Stimulated activated CD8-positive, alpha-beta memory T cell treated with anti-CD3 and anti-CD28 coated beads, Interleukin-2, amount 100 ng/mL, for 48 hours (primary cell): ENCODE measurements at regions not wholly inside any gene's neighbourhood (a gene's known extent, or its start where the extent isn't known, plus 50 kb on each side); places are given as distances from the start of the nearest gene placed in this dataset.

Experiments
- DNase-seq, 2 donors: peaks; one replicate each; pipeline ENCODE4 v3.0.0-alpha.2; 2020; ENCODE audit warnings: low read depth in 2 of 2

DNA sequence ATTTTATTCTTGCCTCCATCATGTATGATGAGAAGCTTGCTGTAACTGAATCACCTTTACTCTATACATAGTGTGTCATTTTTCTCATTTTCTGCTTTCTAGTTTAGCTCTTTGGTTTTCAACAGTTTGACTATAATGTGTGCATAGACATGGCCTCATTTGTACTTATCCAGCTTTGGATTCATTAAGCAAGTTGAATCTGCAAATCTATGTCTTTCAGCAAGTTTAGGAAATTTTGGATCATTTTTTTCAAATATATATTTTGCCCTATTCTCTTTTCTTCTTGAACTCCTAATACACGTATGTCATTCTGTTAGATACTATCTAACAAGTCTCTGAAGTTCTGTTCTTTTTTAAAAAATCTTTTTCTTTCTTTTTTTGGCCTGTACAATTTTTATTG, 57.8 kb downstream of the PRLHR start:
- no peak for DNase-seq

DNA sequence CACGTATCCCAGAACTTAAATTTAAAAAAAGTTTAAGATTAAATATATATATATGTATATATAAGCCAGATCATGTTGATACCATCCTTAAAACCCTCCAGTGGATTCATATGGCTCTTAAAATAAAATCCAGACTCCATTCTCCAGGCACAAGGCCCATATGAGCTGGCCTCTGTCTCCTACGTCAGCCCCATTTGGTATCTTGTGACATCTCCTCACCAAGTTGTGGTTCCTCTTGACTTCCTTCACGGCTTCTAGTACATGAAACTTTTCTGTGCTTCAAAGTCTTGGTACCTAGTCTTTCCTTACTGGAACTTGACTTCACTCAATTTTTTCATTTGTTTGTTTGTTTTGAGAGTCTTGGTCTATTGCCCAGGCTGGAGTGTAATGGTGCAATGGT, 61.3 kb downstream of the PRLHR start:
- DNase-seq: no peak

DNA sequence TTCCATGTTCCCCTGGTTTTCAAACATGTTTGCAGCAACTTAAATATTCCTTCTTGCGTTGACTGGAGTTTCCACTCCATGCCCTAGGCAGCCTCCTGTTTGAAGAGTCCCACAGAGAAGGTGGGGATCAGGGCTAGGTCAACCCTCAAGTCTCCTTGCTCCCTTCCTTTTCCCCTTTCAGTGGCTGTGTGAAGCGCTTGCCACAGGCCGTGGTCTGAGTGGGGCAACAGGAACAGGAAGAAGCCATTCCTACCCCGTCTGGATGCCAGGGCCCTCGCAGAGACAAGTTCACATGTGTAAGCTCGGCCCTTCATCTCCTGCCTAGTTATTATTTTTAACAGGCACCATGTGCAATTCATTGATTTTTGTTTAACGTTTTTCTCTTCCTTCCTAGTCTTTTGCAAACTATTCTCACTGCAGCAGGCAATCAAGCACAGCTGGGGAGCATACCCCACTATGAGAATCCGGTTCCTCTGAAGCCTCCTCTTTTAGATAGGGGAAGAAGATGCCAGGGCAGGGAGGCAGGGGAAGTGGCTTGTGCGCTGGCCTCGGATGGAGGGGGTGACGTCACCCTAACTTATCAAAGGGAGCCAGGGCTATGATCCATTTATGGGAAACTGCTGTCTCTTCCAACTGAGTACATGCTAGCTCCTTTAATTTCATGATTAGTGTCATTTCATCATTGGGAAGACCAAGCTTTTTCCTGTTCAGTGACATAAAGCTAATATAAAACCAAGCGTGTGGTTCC, 64.2 kb downstream of the PRLHR start:
- DNase-seq: no peak

DNA sequence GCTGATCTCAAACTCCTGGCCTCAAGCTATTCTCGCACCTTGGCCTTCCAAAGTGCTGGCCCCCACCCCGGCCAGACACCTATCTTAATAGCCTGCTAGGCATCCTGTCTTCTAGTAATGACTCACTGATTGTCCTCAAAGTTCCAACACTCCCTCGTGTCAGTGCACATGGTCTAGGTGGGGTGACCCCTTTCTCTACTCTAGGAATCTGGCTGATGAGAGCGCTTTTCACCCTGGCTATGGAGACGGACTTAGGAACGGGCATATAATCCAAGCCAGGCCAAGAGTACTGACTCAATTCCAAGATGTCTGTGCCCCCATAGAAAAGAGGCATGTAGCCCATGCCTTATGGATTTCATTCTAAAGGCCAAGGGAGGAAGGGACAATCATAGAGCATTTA, 67.0 kb downstream of the PRLHR start:
- no peak for DNase-seq

DNA sequence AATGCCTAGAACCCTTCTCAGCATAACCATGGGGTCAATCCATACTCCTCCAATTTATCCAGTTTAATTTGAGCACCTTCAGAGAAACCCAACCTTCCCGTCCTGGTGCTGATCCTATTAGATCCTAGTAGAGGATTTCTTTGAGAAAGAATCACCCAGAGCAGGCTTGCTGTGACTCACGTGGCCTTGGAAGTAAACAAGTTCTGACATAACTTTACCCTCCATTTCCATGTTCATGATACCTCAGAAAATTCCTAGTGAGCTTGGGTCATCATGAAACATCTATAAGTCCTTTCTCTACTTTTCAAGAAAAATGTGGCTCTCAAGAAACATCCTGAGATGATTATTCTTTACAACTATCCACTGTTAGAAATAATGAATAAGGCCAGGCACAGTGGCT, 71.7 kb downstream of the PRLHR start:
- DNase-seq: no peak

DNA sequence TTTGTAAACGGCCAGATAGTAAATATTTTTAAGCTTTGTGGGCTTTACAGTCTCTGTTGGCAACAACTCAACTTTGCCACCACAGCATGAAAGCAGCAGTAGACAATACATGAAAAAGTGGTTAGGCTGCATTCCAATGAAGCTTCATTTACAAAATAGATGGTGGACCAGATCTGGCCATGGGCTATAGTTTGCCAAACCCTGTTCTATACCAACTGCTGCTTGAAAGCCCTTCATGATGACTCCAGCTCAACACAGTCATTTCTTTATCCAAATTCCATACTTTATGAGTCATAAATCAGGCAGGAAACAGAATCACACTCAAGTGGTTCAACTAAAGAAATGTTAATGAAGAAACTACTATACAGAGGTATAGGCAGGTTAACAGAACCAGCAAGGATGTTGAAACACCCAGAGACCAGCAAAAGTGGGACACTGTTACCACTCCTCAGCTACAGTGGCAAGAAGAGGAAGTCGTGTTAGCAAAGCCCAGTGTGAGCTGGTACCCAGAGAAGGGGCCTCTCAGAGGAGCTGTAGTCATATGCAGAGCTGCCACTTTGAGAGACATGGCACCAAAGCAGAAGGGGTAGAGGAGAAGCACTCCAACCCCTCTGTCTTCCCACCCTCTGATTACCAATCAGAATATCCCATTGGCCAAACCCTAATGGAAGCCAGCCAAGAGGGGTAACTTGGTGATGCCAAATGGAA, 72.5 kb downstream of the PRLHR start:
- no peak for DNase-seq

DNA sequence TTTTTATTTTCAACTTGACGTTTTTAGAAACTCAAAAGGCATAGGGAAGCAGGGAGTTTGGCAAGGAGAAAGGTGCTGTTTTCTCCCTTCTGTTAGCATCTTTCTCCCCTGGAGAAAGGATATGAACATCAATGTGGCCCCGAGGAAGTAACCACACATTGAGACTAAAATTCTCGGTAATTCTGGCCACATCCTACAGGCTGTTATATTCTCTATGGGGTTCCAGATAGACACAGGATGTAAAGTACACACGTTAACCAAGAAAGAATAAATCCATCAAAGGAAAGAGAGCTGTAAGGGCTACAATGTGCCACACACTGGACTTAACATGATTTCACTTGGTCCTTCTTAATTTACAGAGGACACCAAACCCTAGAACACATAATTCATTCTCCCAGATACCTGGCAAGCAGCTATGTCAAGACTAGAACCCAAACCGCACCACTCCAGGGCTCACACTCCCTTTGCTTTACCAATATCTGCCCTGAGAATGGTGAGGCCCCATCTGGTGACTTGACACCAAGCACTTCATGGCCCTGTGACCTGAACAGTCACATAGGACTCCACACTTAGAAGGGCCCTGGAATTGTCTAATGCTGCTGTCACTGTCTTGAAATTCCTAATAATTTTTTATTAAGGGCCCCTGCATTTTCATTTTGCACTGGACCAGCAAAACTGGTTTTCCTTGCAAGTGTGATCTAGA, 73.9 kb downstream of the PRLHR start:
- no peak for DNase-seq

DNA sequence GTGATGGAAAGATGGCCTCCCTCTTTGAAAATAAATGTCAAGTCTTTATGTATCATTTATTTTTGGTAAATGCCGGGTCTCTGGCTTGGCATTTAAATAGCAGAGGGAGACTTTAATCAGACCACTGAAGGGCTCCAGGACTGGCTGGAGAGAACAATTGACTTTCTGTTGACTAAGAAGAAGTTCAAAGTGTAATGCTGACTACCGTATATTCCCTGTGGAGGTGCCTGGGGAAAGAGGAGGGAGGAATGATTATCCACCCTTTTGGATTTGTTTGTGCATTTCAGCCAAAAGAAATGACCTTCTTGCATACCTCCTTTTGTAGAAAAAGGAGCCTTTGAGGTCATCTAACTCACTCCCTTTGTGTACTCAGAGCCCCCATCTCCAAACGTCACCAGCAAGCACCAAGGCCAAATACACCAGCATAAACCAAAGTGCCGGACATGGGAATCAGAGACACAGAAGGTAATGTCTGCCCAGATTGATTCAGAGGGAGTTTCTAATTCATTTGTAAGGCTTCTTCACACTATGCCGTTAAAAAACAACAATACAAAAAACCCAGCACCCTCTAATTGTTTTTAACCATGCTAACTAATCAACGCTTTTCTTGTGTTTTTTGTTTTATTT, 75.2 kb downstream of the PRLHR start:
- no peak for DNase-seq

DNA sequence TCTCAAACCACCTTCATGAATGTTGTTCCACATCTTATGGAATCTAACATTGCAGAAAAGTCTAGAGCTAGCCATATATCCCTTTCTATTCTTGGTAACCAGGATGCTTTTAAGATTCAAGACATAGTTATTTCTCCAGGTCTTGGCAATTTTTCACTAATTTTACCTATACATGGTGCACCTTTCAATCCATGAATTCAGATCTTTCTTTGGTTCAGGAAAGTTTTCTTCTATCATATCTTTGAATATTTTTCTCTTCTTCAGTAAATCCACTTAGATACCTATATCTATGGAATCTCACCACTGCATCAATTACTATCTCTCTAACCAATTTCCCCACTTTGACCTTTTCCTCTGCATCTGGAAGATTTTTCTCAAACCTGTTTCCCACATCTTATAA, 77.4 kb downstream of the PRLHR start:
- no peak for DNase-seq

DNA sequence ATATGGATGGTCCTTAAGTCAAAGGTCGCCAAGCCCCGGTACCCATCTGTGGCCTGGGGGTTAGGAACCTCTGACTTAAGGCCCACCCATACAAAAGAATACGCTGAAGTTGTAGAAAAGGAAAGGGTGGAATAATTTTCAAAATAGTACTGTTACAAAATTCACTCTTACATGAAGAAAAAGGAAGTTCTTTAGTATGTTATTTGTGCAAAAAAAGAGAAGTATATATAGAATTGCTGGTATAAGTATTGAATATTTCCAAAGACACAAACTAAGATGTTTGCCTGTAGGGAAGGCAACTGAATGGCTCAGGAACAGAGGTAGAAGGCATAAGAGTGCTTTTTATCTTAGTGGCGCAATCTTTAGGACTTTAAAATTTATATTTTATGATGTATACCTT, 78.7 kb downstream of the PRLHR start:
- no peak for DNase-seq

DNA sequence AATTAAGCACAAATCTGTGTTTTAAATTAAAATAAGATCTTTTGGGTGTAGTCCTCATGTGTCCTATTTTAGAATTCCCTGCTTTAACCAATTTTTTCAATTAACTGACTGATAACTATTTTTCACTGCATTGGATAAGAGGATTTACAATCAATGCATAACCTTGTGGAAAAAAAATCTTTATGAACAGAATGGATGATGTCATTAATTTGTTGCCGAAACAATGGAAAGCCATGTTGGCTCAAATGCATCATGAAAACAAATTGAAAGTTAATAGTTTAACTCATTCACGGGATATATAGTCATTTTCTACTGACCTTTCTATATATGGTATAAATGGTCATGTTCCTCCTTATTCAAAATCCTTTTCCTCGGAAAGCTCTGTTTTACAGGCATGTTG, 82.3 kb downstream of the PRLHR start:
- DNase-seq: no peak

DNA sequence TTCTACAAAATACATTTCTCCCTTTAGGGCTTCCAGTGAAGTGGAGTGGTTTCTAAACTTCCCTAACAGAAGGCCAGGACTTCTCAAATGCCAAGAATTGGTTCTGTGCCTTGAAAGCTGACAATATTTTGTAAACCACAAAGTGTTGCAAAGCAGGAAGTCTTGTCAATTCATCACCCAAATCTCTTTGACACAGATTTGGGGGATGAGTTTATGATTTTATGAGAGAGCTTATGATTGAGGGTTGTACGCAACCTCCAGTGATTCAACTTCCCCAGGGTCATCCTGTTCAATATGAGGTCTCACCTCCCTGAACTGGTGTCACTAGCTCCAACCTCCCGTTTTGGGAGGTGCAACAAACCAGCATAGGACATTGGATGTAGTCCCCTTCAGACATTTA, 83.7 kb downstream of the PRLHR start:
- no peak for DNase-seq

DNA sequence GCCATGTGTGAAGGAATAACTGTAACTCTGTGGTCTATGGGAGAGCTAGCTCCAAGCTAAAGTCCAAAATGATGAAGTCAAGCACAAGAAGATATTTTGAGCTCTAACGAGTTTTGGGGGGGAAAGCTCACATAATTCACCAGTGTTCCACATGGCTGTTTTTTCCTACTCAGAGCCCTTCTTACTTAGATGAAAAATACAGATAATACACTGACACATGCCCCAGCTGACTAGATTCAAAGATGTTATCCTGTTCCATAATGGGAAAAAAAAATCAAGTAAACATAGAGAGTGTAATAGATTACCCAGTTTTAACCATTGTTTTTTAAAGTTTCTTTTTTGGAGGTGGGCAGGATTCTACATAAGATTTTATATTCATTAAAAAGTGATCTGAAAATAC, 86.6 kb downstream of the PRLHR start:
- no peak for DNase-seq

DNA sequence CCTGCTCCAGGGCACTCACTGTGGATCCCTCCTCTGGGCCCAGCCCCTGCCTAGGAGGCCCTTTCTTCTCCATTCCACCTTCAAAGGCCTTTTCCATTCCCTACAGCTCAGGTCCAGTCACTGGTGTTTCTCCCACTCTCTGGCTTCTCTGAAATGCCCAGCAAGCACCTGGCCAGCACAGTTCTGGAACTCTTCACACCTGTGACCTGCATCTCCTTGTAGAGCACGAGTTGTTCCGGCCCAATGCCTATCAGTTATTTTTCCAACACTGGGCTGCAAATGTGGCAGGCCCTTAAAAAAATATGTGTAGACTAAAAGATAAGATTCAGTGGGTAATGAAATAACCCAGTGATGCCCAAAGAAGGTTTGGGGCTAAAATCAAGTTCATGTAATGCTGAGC, 87.1 kb downstream of the PRLHR start:
- no peak for DNase-seq

DNA sequence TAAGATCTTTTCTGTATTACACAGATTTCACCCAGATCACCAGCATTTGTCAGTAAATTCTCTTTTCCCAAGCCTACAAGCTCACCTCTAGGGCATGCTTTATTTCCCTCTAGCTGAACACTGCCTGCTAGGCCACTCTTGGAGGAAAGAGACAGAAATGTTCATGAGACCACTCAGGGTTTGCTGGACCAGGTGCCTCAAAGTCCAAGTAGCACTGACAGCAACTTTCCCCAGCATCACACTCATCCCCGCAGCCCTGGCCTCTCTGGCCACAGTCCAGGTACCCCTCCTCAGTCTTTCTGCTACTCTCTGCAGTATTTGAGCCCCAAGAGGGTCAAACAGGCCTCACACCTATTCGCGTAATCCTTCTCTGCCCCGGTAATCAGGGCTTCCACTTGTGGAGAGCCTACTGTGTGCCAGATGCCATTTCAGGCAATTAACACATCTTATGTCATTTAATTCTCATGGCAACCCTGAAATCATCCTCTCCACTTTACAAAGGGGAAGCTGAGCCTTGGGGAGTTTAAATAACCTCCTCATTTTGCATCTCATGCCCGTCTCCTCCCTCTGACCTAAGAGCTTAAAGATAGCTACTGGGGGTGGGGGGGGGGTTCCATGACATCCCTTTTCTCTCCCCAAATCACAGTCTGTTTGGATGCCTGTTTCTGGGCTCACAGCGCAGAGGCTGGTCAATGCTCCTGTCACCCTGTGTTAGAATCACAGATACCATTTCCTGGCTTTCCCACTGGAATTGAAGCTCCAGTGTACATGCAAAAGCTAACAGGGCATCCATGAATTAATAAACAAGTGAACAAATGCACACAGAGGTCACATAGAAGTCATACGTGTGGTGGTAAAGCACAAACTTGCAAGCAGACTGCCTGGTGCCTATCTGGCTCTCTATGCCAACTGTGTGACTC, 88.5 kb downstream of the PRLHR start:
- no peak for DNase-seq

DNA sequence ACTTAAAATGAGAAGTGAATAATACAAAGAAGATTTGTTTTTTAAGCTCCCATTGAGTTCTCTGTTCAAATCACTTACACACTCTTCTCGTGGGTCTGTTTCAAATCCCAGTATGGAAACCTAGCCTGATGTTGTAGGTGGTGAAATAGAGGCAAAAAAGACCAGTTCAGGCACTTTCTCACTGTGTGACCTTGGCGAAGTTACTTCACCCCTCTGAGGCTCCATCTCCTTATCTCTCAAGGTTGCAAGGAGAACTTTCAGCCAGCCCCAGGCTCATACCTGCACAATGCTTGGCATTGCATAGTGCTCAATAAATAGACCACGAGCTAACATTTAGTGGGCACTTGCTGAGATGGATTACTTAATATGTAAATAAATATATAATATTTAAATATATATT, 90.1 kb downstream of the PRLHR start:
- no peak for DNase-seq

DNA sequence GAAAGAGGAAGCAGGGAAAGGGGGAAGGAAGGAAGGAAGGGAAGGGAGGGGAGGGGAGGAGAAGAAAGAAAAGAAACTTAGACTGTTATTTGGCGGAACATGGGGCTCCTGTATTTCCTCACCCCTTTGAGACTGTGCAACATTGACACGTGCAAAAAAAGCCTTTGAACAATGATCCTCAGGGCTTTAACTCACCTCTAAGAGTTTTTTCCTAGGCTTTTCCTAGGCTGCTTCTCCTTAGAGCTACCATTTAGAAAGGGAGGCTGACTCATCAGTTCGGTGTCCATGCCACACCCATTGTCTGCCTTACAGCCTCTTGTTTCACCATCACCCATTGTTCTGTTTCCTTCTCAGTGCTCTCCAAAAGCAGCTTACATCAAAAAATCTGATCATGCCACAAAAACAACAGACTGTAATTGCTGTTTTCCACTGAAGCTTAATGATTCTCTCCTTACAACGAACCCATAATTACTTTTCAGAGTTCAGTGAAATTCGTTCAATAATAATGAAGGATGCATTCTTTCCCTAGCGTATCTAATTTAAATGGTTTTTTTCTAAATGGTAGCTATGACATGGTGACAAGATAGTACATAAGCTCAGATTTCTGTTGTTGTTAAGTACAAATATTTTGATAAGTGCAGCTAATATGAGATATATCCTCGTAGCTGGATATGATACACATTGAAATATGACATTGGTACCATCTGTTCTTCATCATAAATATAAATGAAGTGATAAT, 90.8 kb downstream of the PRLHR start:
- DNase-seq: no peak

DNA sequence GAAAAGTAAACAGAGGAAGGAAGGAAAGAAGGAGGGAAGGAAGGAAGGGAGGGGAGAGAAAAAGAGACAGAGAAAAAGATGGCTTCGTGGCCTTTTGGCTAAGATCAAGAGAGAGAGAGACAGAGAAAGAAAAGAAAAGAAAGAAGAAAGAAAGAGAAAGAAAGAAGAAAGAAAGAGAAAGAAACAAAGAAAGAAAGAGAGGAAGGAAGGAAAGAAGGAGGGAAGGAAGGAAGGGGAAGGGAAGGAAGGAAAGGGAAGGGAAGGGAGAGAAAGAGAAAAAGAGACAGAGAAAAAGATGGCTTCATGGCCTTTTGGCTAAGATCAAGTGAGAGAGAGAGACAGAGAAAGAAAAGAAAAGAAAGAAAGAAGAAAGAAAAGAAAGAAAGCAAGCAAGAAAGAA, 91.4 kb downstream of the PRLHR start:
- DNase-seq: no peak

DNA sequence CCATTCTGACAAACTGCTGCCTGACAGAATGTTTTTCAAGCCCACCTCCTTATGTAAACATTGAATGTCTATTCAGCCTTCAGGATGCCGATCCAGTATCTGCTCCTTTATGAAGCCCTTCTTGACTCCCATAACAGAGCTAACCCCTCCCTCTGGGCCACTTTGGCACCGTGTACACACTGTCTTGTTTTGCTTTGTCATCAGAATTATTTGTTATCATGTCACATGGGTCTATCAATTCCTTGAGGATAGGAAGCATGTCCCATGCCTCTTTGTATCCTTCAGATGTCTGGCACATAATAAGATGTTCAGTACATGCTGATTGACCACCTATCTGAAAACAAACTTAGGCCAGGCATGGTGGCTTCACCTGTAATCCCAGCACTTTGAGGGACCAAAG, 92.3 kb downstream of the PRLHR start:
- no peak for DNase-seq

DNA sequence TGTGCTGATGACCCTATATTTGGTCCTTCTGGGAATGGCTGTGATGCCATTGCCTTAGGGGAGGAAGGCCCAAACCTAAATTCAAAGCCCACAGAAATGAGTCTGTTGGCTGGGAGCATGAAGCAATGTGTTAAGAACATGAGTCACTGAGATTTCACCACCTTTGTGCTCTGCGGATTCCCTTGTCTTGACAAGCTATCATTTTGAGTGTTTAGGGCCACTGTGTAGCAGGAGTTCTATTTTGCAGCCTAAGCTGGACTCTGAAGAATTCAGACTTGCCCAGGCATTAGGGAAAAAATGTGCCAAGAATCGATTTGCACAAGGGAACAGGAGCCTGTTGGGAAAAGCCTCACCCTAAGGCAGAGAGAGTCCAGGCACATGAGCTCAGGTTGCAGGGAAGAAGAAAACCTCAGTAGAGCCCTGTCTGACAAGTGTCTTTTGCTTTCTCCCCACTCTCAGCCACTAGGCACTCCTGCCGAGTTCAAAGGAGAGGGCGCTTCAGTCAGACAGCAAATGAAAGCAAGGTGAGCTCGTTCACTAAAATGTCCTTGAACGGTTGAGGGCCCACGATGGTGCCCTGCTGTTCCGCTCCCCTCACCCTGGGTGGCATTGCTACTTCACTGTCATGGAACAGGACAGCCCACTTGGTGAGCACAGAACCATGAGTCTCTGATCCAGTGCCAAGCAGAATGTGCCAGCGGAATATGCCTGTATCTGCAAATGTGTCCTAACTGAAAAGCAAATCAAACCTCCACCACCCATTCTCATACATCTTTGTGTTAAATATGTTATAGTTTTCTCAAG, 93.6 kb downstream of the PRLHR start:
- no peak for DNase-seq
